ENCODE measurements at regions not wholly inside any gene's neighbourhood (a gene's known extent, or its start where the extent isn't known, plus 50 kb on each side); places are given as distances from the start of the nearest gene placed in this dataset.

- DNase-seq (ENCODE audit: low read depth) = no peak
These were observed 153.3 kb upstream of the PARP11 start for GRCh38 chr12:4026517-4026916.

GRCh38 chr12:4026020-4026358, 152.8 kb upstream of the PARP11 start:
- no peak for DNase-seq (ENCODE audit: low read depth)

- DNase-seq (ENCODE audit: low read depth) = no peak
These were observed 152.2 kb upstream of the PARP11 start for GRCh38 chr12:4025181-4026019.

GRCh38 chr12:4024701-4025100, 151.5 kb upstream of the PARP11 start:
- no peak for DNase-seq (ENCODE audit: low read depth)

- no peak for DNase-seq (ENCODE audit: low read depth)
These were observed 142.3 kb upstream of the PARP11 start for GRCh38 chr12:4015225-4016091.

- no peak for DNase-seq (ENCODE audit: low read depth)
These were observed 141.6 kb upstream of the PARP11 start for GRCh38 chr12:4014858-4015224.

GRCh38 chr12:4014444-4014843, 141.2 kb upstream of the PARP11 start:
- DNase-seq (ENCODE audit: low read depth) = no peak

GRCh38 chr12:4012977-4013968, 140.1 kb upstream of the PARP11 start:
- no peak for DNase-seq (ENCODE audit: low read depth)

GRCh38 chr12:4012073-4012472, 138.9 kb upstream of the PARP11 start:
- no peak for DNase-seq (ENCODE audit: low read depth)

- no peak for DNase-seq (ENCODE audit: low read depth)
These were observed 138.4 kb upstream of the PARP11 start for GRCh38 chr12:4011597-4011996.

GRCh38 chr12:4009979-4010704, 136.9 kb upstream of the PARP11 start:
- no peak for DNase-seq (ENCODE audit: low read depth)

GRCh38 chr12:4006743-4007142, 133.5 kb upstream of the PARP11 start:
- no peak for DNase-seq (ENCODE audit: low read depth)

GRCh38 chr12:4005851-4006430, 132.7 kb upstream of the PARP11 start:
- DNase-seq (ENCODE audit: low read depth) = no peak

- no peak for DNase-seq (ENCODE audit: low read depth)
These were observed 130.4 kb upstream of the PARP11 start for GRCh38 chr12:4003576-4003975.

GRCh38 chr12:4002601-4003000, 129.4 kb upstream of the PARP11 start:
- DNase-seq (ENCODE audit: low read depth) = no peak

GRCh38 chr12:4001841-4002240, 128.6 kb upstream of the PARP11 start:
- DNase-seq (ENCODE audit: low read depth) = no peak

GRCh38 chr12:4001031-4001430, 127.8 kb upstream of the PARP11 start:
- no peak for DNase-seq (ENCODE audit: low read depth)

- no peak for DNase-seq (ENCODE audit: low read depth)
These were observed 126.7 kb upstream of the PARP11 start for GRCh38 chr12:3999904-4000303.

- no peak for DNase-seq (ENCODE audit: low read depth)
These were observed 126.0 kb upstream of the PARP11 start for GRCh38 chr12:3998968-3999792.

Data from myocyte (in vitro differentiated cells).